ENCODE measurements at regions not wholly inside any gene's neighbourhood (a gene's known extent, or its start where the extent isn't known, plus 50 kb on each side); places are given as distances from the start of the nearest gene placed in this dataset.

DNA sequence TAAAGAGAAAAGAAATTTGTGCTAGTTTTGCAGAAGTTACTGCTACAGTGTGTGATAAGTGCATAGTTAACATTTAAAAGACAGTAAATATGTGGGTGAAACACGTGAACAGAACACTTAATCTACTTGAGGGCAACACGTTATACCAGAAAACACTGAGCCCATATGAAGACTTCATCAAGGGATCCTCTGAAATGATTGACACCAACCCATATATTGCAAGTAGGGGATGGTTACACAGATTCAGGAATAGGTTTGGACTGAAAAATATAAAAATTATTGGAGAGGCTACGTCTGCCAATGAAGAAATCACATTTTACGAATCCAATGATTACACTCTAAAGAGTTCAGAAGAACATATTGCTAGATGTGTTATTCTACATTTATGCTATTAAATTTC is 185.6 kb downstream of the GPX5 start:
- TF ChIP-seq, protein P1, sequence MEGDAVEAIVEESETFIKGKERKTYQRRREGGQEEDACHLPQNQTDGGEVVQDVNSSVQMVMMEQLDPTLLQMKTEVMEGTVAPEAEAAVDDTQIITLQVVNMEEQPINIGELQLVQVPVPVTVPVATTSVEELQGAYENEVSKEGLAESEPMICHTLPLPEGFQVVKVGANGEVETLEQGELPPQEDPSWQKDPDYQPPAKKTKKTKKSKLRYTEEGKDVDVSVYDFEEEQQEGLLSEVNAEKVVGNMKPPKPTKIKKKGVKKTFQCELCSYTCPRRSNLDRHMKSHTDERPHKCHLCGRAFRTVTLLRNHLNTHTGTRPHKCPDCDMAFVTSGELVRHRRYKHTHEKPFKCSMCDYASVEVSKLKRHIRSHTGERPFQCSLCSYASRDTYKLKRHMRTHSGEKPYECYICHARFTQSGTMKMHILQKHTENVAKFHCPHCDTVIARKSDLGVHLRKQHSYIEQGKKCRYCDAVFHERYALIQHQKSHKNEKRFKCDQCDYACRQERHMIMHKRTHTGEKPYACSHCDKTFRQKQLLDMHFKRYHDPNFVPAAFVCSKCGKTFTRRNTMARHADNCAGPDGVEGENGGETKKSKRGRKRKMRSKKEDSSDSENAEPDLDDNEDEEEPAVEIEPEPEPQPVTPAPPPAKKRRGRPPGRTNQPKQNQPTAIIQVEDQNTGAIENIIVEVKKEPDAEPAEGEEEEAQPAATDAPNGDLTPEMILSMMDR (IDR thresholded peaks at IDR 0.05; ENCODE audit: insufficient read depth, low read length, poor library complexity, severe bottlenecking), result no peak
- no peak for TF ChIP-seq EZH2phosphoT487 (conservative IDR thresholded peaks at IDR 0.05; ENCODE audit: low read length)
